ENCODE measurements at regions not wholly inside any gene's neighbourhood (a gene's known extent, or its start where the extent isn't known, plus 50 kb on each side); places are given as distances from the start of the nearest gene placed in this dataset.

DNA sequence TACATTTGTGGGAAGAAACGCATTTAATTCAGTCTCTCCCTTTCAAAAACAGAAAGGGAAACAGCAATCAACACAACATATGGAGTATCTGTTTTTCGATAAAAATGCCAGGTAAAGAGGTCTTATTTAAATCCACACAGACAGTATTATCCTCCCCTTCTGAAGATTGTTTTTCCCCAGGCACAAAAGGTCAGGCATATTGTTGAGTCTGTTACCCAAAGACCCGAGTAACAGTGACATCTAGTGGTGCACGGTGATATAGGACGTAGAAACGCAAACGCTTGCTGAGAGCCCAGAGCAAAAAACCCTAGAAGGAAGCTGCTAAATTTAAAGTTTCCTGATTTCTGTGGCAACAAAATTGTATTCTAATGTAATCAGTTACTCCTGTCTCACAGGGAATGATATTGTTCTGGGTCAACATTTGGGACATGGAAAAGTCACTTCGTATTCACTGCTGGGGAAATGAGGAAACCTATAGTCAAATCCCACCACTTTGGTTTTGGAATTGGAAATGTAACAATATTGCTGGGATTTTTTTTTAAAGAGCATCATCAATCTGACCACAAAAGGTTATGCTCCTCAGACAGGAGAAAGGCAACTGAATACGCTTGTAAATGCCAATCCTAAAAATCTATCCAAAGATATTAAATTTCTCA is 312.7 kb upstream of the CCDC54 start:
- Histone ChIP-seq H3K36me3 (ENCODE audit: control insufficient read depth in 4 of 4, insufficient read depth in 4 of 4, low read length in 3 of 4) (no peaks in the 10 kb centered on the region), H3K4me3 (ENCODE audit: control insufficient read depth in 1 of 7, extremely low read depth in 1 of 7, insufficient read depth in 4 of 7, low read depth in 2 of 7, low read length in 6 of 7) (peak overlapping the region in 2 of 7 experiments; percentile 2 to 10), H3K27ac (ENCODE audit: insufficient read depth in 1 of 2, low read depth in 1 of 2, low read length in 2 of 2, poor library complexity in 1 of 2, severe bottlenecking in 2 of 2) (no peak overlapping the region), H3K4me1 (ENCODE audit: control extremely low read depth in 1 of 4, control insufficient read depth in 4 of 4, insufficient read depth in 4 of 4, low read length in 3 of 4) (peaks cover 2 to 13% (median 10%) of the 10 kb centered on the region in 4 experiments), H3K9me3 (ENCODE audit: control extremely low read depth in 1 of 5, control insufficient read depth in 4 of 5, insufficient read depth in 2 of 5, low read depth in 1 of 5, low read length in 4 of 5) (no peaks in the 10 kb centered on the region), H3K27me3 (replicated peaks in 2 of 5; ENCODE audit: control insufficient read depth in 4 of 5, insufficient read depth in 5 of 5, low read length in 4 of 5) (no peaks in the 10 kb centered on the region)
- WGBS (ENCODE audit: insufficient coverage) = 0% methylated on average over 5 of the region's 9 CpGs
- DNase-seq = peak; percentile 64 to 85 (median 81)
- CTCF ChIA-PET = interaction anchor here (0.7 to 2.6 kb wide), 10 partner anchors 9 to 242 kb away, joined by 3 to 14 read pairs (median 4); no protein-coding TSS in a partner anchor
- POLR2A ChIA-PET = interaction anchor here (0.5 to 0.8 kb wide), 2 partner anchors 14 to 59 kb away, joined by 3 read pairs; no protein-coding TSS in a partner anchor

DNA sequence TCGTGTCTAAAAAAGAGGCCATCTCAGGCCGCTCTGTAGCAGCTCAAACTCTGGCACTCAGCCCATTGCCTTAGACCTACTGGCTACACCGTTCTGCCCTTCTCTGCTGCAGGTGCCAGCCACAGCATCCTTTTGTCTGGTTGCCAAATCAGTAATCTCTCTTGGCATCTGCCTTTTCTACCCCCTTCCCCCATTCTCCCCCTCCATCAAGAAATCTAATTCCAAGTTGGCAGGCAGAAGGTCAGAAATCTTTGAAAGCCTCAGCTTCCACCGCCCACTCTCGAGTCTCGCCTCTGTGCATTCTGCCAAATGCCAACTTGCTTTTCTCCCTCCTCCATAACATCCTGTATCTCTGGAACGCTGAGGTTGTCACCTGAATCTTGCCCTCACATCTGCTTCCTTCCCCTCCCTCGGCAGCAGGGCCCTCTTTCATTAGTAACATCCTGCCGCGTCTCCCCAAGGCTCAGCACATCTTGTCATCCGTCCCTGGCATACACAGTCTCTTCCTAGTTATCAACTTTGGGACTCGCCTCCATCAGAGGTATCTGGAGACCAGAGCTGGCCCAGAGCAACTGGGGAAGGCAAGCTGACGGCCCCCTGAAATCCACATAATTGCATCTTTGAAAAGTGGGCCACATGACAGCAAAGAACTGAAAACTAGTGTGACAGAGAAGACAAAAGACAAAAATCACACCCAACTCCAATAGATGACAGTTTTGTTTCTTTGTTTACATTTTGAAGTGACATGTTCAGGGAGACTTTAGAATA is 312.0 kb upstream of the CCDC54 start:
- no peak overlapping the region for H3K27ac ChIP-seq (ENCODE audit: insufficient read depth in 1 of 2, low read depth in 1 of 2, low read length in 2 of 2, poor library complexity in 1 of 2, severe bottlenecking in 2 of 2)
- peak overlapping the region in 3 of 7 experiments; percentile 4 to 22 (median 10) for H3K4me3 ChIP-seq (ENCODE audit: control insufficient read depth in 1 of 7, extremely low read depth in 1 of 7, insufficient read depth in 4 of 7, low read depth in 2 of 7, low read length in 6 of 7)
- POLR2A ChIA-PET = interaction anchor here (0.5 to 0.8 kb wide), 2 partner anchors 13 to 58 kb away, joined by 3 read pairs; no protein-coding TSS in a partner anchor
- DNase-seq = peak; percentile 16 to 87 (median 76)
- no peaks in the 10 kb centered on the region for H3K27me3 ChIP-seq (replicated peaks in 2 of 5; ENCODE audit: control insufficient read depth in 4 of 5, insufficient read depth in 5 of 5, low read length in 4 of 5)
- CTCF ChIA-PET = interaction anchor here (0.6 to 2.6 kb wide), 12 partner anchors 9 to 243 kb away, joined by 3 to 14 read pairs (median 4); no protein-coding TSS in a partner anchor
- no peaks in the 10 kb centered on the region for H3K9me3 ChIP-seq (ENCODE audit: control extremely low read depth in 1 of 5, control insufficient read depth in 4 of 5, insufficient read depth in 2 of 5, low read depth in 1 of 5, low read length in 4 of 5)
- H3K36me3 ChIP-seq (ENCODE audit: control insufficient read depth in 4 of 4, insufficient read depth in 4 of 4, low read length in 3 of 4) = no peaks in the 10 kb centered on the region
- WGBS (ENCODE audit: insufficient coverage) = 8% methylated on average over 10 of the region's 13 CpGs
- H3K4me1 ChIP-seq (ENCODE audit: control extremely low read depth in 1 of 4, control insufficient read depth in 4 of 4, insufficient read depth in 4 of 4, low read length in 3 of 4) = peaks cover 2 to 13% (median 10%) of the 10 kb centered on the region in 4 experiments

DNA sequence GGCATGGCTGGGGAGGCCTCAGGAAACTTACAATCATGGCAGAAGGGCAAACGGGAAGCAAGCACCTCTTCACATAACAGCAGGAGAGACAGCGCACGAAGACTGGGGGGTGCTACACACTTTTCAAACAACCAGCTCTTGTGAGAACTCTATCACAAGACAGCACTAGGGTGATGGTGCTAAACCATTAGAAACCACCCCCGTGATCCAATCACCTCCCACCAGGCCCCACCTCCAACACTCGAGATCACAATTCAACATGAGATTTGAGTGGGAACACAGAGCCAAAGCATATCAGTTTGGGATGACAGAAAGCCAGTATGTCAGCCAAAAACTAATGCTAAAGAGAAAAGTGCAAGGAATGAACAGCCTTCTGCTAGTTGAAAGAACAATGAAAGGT is 309.8 kb upstream of the CCDC54 start:
- POLR2A ChIA-PET = no interaction called here
- no peaks in the 10 kb centered on the region for H3K9me3 ChIP-seq (ENCODE audit: control extremely low read depth in 1 of 5, control insufficient read depth in 4 of 5, insufficient read depth in 2 of 5, low read depth in 1 of 5, low read length in 4 of 5)
- WGBS (ENCODE audit: insufficient coverage) = 100% methylated on average over 3 of the region's 5 CpGs
- H3K27ac ChIP-seq (ENCODE audit: insufficient read depth in 1 of 2, low read depth in 1 of 2, low read length in 2 of 2, poor library complexity in 1 of 2, severe bottlenecking in 2 of 2) = no peak overlapping the region
- no peak overlapping the region for H3K4me3 ChIP-seq (ENCODE audit: control insufficient read depth in 1 of 7, extremely low read depth in 1 of 7, insufficient read depth in 4 of 7, low read depth in 2 of 7, low read length in 6 of 7)
- H3K27me3 ChIP-seq (replicated peaks in 2 of 5; ENCODE audit: control insufficient read depth in 4 of 5, insufficient read depth in 5 of 5, low read length in 4 of 5) = no peaks in the 10 kb centered on the region
- H3K36me3 ChIP-seq (ENCODE audit: control insufficient read depth in 4 of 4, insufficient read depth in 4 of 4, low read length in 3 of 4) = no peaks in the 10 kb centered on the region
- peaks cover 2 to 13% (median 10%) of the 10 kb centered on the region in 4 experiments for H3K4me1 ChIP-seq (ENCODE audit: control extremely low read depth in 1 of 4, control insufficient read depth in 4 of 4, insufficient read depth in 4 of 4, low read length in 3 of 4)
- CTCF ChIA-PET = interaction anchor here (1.4 kb wide), 1 partner anchor 11 kb away, joined by 3 read pairs; no protein-coding TSS in a partner anchor
- DNase-seq = no peak

DNA sequence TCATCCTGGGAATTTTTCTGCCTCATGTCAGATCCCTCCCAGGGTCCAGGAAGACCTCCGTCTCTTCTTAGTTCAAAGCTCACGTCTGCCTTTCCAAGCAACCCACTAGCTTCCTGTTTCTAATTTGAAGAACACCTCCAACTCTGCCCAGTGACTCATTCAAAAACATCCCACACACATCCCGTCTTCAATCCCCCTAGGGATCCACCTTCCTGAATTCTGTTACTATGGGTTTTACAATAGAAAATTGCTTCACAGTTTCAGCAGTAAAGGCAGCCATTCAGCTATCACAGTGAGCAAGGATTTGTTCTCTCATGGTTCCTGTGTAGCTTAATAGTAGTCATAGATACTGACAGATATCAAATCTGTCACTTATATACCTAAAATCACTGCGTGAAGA is 308.3 kb upstream of the CCDC54 start:
- H3K4me1 ChIP-seq (ENCODE audit: control extremely low read depth in 1 of 4, control insufficient read depth in 4 of 4, insufficient read depth in 4 of 4, low read length in 3 of 4) = peaks cover 2 to 13% (median 10%) of the 10 kb centered on the region in 4 experiments
- no peaks in the 10 kb centered on the region for H3K27me3 ChIP-seq (replicated peaks in 2 of 5; ENCODE audit: control insufficient read depth in 4 of 5, insufficient read depth in 5 of 5, low read length in 4 of 5)
- no peaks in the 10 kb centered on the region for H3K9me3 ChIP-seq (ENCODE audit: control extremely low read depth in 1 of 5, control insufficient read depth in 4 of 5, insufficient read depth in 2 of 5, low read depth in 1 of 5, low read length in 4 of 5)
- no peak overlapping the region for H3K27ac ChIP-seq (ENCODE audit: insufficient read depth in 1 of 2, low read depth in 1 of 2, low read length in 2 of 2, poor library complexity in 1 of 2, severe bottlenecking in 2 of 2)
- H3K36me3 ChIP-seq (ENCODE audit: control insufficient read depth in 4 of 4, insufficient read depth in 4 of 4, low read length in 3 of 4) = no peaks in the 10 kb centered on the region
- ChIA-PET POLR2A (no interaction called here), CTCF (interaction anchor here (1.6 kb wide), 1 partner anchor 10 kb away, joined by 6 read pairs; no protein-coding TSS in a partner anchor)
- DNase-seq = peak; percentile 3 to 54 (median 32)
- H3K4me3 ChIP-seq (ENCODE audit: control insufficient read depth in 1 of 7, extremely low read depth in 1 of 7, insufficient read depth in 4 of 7, low read depth in 2 of 7, low read length in 6 of 7) = no peak overlapping the region
- 28% methylated on average over 4 of the region's 4 CpGs for WGBS (ENCODE audit: insufficient coverage)

DNA sequence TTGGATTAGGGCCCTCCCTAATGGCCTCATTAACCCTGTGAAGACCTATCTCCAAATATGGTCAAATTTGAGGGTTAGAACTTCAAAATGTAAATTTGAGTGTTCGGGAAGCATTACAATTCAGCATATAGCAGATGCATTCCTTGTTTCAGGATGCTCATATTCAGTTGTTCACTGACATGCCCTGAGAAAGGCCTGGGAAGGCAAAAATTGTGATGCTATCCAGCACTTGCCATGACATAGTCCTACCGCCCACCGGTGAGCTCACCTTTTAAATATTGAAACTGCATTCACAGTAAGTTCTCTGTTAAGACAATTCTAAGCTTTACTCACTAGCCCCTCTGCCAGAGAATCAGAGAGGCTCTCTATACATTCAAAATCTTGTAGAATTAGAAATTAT is 300.3 kb upstream of the CCDC54 start:
- ChIA-PET CTCF (interaction anchor here (1.7 to 2.1 kb wide), 2 partner anchors 12 to 13 kb away, joined by 6 to 10 read pairs; no protein-coding TSS in a partner anchor), POLR2A (no interaction called here)
- no peaks in the 10 kb centered on the region for H3K27me3 ChIP-seq (replicated peaks in 2 of 5; ENCODE audit: control insufficient read depth in 4 of 5, insufficient read depth in 5 of 5, low read length in 4 of 5)
- no peak for DNase-seq
- H3K27ac ChIP-seq (ENCODE audit: insufficient read depth in 1 of 2, low read depth in 1 of 2, low read length in 2 of 2, poor library complexity in 1 of 2, severe bottlenecking in 2 of 2) = no peak overlapping the region
- no peaks in the 10 kb centered on the region for H3K36me3 ChIP-seq (ENCODE audit: control insufficient read depth in 4 of 4, insufficient read depth in 4 of 4, low read length in 3 of 4)
- 100% methylated on average over 1 of the region's 3 CpGs for WGBS (ENCODE audit: insufficient coverage)
- H3K9me3 ChIP-seq (ENCODE audit: control extremely low read depth in 1 of 5, control insufficient read depth in 4 of 5, insufficient read depth in 2 of 5, low read depth in 1 of 5, low read length in 4 of 5) = no peaks in the 10 kb centered on the region
- no peaks in the 10 kb centered on the region for H3K4me1 ChIP-seq (ENCODE audit: control extremely low read depth in 1 of 4, control insufficient read depth in 4 of 4, insufficient read depth in 4 of 4, low read length in 3 of 4)
- H3K4me3 ChIP-seq (ENCODE audit: control insufficient read depth in 1 of 7, extremely low read depth in 1 of 7, insufficient read depth in 4 of 7, low read depth in 2 of 7, low read length in 6 of 7) = no peak overlapping the region

DNA sequence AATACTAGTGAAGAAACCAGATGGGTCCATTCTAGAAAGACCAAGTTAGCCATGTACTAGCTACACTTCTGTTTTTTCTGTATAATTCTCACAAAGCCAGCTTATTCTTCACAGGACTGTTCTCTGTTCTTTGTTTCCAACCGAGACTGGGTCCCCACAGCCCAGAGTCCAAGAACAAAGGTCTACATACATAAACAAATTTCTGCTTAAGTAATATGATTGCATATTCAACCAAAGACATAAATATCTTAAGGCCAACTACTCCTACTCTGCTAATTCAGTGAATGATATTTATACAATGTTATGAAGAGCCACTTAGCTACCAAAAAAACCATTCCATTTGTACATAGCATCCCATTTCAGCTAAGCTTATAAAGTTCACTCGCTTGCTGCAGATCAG is 299.8 kb upstream of the CCDC54 start:
- DNase-seq = no peak
- no peak overlapping the region for H3K4me3 ChIP-seq (ENCODE audit: control insufficient read depth in 1 of 7, extremely low read depth in 1 of 7, insufficient read depth in 4 of 7, low read depth in 2 of 7, low read length in 6 of 7)
- H3K4me1 ChIP-seq (ENCODE audit: control extremely low read depth in 1 of 4, control insufficient read depth in 4 of 4, insufficient read depth in 4 of 4, low read length in 3 of 4) = no peaks in the 10 kb centered on the region
- no peak overlapping the region for H3K27ac ChIP-seq (ENCODE audit: insufficient read depth in 1 of 2, low read depth in 1 of 2, low read length in 2 of 2, poor library complexity in 1 of 2, severe bottlenecking in 2 of 2)
- 100% methylated on average over 1 of the region's 2 CpGs for WGBS (ENCODE audit: insufficient coverage)
- ChIA-PET POLR2A (no interaction called here), CTCF (interaction anchor here (1.7 to 2.1 kb wide), 2 partner anchors 12 to 13 kb away, joined by 6 to 10 read pairs; no protein-coding TSS in a partner anchor)
- no peaks in the 10 kb centered on the region for H3K27me3 ChIP-seq (replicated peaks in 2 of 5; ENCODE audit: control insufficient read depth in 4 of 5, insufficient read depth in 5 of 5, low read length in 4 of 5)
- H3K9me3 ChIP-seq (ENCODE audit: control extremely low read depth in 1 of 5, control insufficient read depth in 4 of 5, insufficient read depth in 2 of 5, low read depth in 1 of 5, low read length in 4 of 5) = no peaks in the 10 kb centered on the region
- no peaks in the 10 kb centered on the region for H3K36me3 ChIP-seq (ENCODE audit: control insufficient read depth in 4 of 4, insufficient read depth in 4 of 4, low read length in 3 of 4)

DNA sequence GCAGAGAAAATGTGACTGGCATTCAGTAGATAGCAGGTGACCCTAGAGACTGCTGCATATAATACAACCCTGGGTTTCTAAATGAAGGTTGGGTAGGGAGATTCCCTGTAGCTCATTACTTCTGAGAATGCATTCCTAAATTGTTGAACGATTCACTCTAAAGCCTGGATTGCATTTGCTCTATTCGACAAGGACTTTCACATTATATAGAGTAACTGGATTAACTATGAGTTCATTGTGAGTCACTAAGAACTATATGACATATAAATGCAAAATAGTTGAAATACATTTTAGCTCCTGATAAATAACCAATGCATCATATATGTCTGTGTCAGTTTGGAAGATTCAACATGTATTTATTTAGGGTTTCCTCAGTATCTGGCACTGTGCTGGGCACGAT is 294.7 kb upstream of the CCDC54 start:
- POLR2A ChIA-PET = no interaction called here

More for the DNA sequence above, 294.7 kb upstream of the CCDC54 start:
- no CpG with 5 or more reads among the region's 3 CpGs for WGBS (ENCODE audit: insufficient coverage)
- Histone ChIP-seq H3K27ac (ENCODE audit: insufficient read depth in 1 of 2, low read depth in 1 of 2, low read length in 2 of 2, poor library complexity in 1 of 2, severe bottlenecking in 2 of 2) (no peak overlapping the region), H3K9me3 (ENCODE audit: control extremely low read depth in 1 of 5, control insufficient read depth in 4 of 5, insufficient read depth in 2 of 5, low read depth in 1 of 5, low read length in 4 of 5) (no peaks in the 10 kb centered on the region), H3K4me3 (ENCODE audit: control insufficient read depth in 1 of 7, extremely low read depth in 1 of 7, insufficient read depth in 4 of 7, low read depth in 2 of 7, low read length in 6 of 7) (no peak overlapping the region), H3K4me1 (ENCODE audit: control extremely low read depth in 1 of 4, control insufficient read depth in 4 of 4, insufficient read depth in 4 of 4, low read length in 3 of 4) (no peaks in the 10 kb centered on the region), H3K27me3 (replicated peaks in 2 of 5; ENCODE audit: control insufficient read depth in 4 of 5, insufficient read depth in 5 of 5, low read length in 4 of 5) (no peaks in the 10 kb centered on the region), H3K36me3 (ENCODE audit: control insufficient read depth in 4 of 4, insufficient read depth in 4 of 4, low read length in 3 of 4) (no peaks in the 10 kb centered on the region)
- CTCF ChIA-PET = no interaction called here
- no peak for DNase-seq

Data from common myeloid progenitor, CD34-positive (primary cell).